GM19023 (cell line): ENCODE measurements at regions not wholly inside any gene's neighbourhood (a gene's known extent, or its start where the extent isn't known, plus 50 kb on each side); places are given as distances from the start of the nearest gene placed in this dataset.
A peak's percentile ranks its signal among the peaks of the same experiment; 100 is the strongest.

Experiments used
- ATAC-seq: cut with Tn5 transposase; IDR thresholded peaks from one replicate; pipeline ENCODE4 v1.9.1; 2021; ENCODE audit warnings: mild to moderate bottlenecking, moderate library complexity; ENCODE audit not compliant: unreplicated experiment

- no peak for ATAC-seq
These were observed 185.0 kb downstream of the SEMA6A start for GRCh38 chr5:116389601-116390000.

GRCh38 chr5:116388564-116389258 lies 185.9 kb downstream of the SEMA6A start:
- ATAC-seq, result no peak

GRCh38 chr5:116387738-116388137 lies 186.9 kb downstream of the SEMA6A start:
- ATAC-seq, result no peak

GRCh38 chr5:116386633-116387032 lies 188.0 kb downstream of the SEMA6A start:
- no peak for ATAC-seq

GRCh38 chr5:116382874-116383266 lies 191.8 kb downstream of the SEMA6A start:
- no peak for ATAC-seq

- no peak for ATAC-seq
These were observed 192.4 kb downstream of the SEMA6A start for GRCh38 chr5:116382032-116382873.

GRCh38 chr5:116381201-116381600 lies 193.4 kb downstream of the SEMA6A start:
- ATAC-seq, result no peak

- ATAC-seq, result no peak
These were observed 194.0 kb downstream of the SEMA6A start for GRCh38 chr5:116380621-116381020.

GRCh38 chr5:116379306-116379705 lies 195.3 kb downstream of the SEMA6A start:
- no peak for ATAC-seq

GRCh38 chr5:116378777-116379121 lies 195.9 kb downstream of the SEMA6A start:
- no peak for ATAC-seq

GRCh38 chr5:116378007-116378776 lies 196.4 kb downstream of the SEMA6A start:
- ATAC-seq, result no peak

GRCh38 chr5:116377276-116378006 lies 197.2 kb downstream of the SEMA6A start:
- no peak for ATAC-seq

GRCh38 chr5:116375926-116376325 lies 198.7 kb downstream of the SEMA6A start:
- no peak for ATAC-seq

GRCh38 chr5:116374434-116374852 lies 200.2 kb downstream of the SEMA6A start:
- ATAC-seq, result peak; percentile 65

- ATAC-seq, result no peak
These were observed 201.6 kb downstream of the SEMA6A start for GRCh38 chr5:116372931-116373597.

GRCh38 chr5:116371935-116372334 lies 202.7 kb downstream of the SEMA6A start:
- ATAC-seq, result no peak

GRCh38 chr5:116371431-116371830 lies 203.2 kb downstream of the SEMA6A start:
- peak; percentile 51 for ATAC-seq

- no peak for ATAC-seq
These were observed 203.7 kb downstream of the SEMA6A start for GRCh38 chr5:116370886-116371285.

- ATAC-seq, result no peak
These were observed 204.5 kb downstream of the SEMA6A start for GRCh38 chr5:116370149-116370548.

GRCh38 chr5:116365006-116365496 lies 209.6 kb downstream of the SEMA6A start:
- peak; percentile 88 for ATAC-seq
